Activated CD4-positive, alpha-beta memory T cell treated with anti-CD3 and anti-CD28 coated beads for 36 hours (primary cell): ENCODE measurements at regions not wholly inside any gene's neighbourhood (a gene's known extent, or its start where the extent isn't known, plus 50 kb on each side); places are given as distances from the start of the nearest gene placed in this dataset.

Experiments
- CTCF ChIA-PET: fragments of 350-600 bp; sonication (Branson Sonifier 250); formaldehyde crosslinking; loops from one replicate; lab custom pipeline; 2021; ENCODE audit warnings: antibody characterized with exemption, inconsistent platforms; lab: Charles Lee
- POLR2A ChIA-PET: fragments of 350-600 bp; sonication (Branson Sonifier 250); formaldehyde crosslinking; loops from one replicate; lab custom pipeline; 2021; ENCODE audit warnings: antibody characterized with exemption; lab: Charles Lee
- DNase-seq: peaks from one replicate; pipeline ENCODE4 v3.0.0-alpha.2; 2020
- H3K27ac Mint-ChIP-seq: one replicate; pipeline ENCODE4 v1.8.0; 2021; ENCODE audit warnings: mixed read lengths
- H3K27me3 Mint-ChIP-seq: one replicate; pipeline ENCODE4 v1.8.0; 2021; ENCODE audit warnings: mixed read lengths
- H3K36me3 Mint-ChIP-seq: one replicate; pipeline ENCODE4 v1.8.0; 2021; ENCODE audit warnings: mixed read lengths
- H3K4me1 Mint-ChIP-seq: one replicate; pipeline ENCODE4 v1.8.0; 2021; ENCODE audit warnings: low read depth, mixed read lengths
- H3K4me3 Mint-ChIP-seq: one replicate; pipeline ENCODE4 v1.8.0; 2021; ENCODE audit warnings: mild to moderate bottlenecking, mixed read lengths
- H3K9me3 Mint-ChIP-seq: one replicate; pipeline ENCODE4 v1.8.0; 2021; ENCODE audit warnings: mixed read lengths
- intact Hi-C: fragments of 100-400 bp; cut with micrococcal nuclease; formaldehyde crosslinking; loops from one replicate; pipeline ENCODE4 v1.15.1; 2023

- DNase-seq: no peak
- Mint-ChIP-seq H3K4me3 (no peak overlapping the region), H3K36me3 (no peaks in the 10 kb centered on the region), H3K27ac (no peak overlapping the region), H3K4me1 (no peaks in the 10 kb centered on the region), H3K9me3 (no peaks in the 10 kb centered on the region), H3K27me3 (peaks cover 23% of the 10 kb centered on the region)
- intact Hi-C loops: no loop called here
- POLR2A ChIA-PET: no interaction called here
- CTCF ChIA-PET: interaction anchor here (1.1 kb wide), 1 partner anchor 19 kb away, joined by 4 read pairs; no protein-coding TSS in a partner anchor
Observed at GRCh38 chr3:10764259-10765051, 51.6 kb upstream of the SLC6A11 start.

- Mint-ChIP-seq H3K9me3 (no peaks in the 10 kb centered on the region), H3K4me1 (no peaks in the 10 kb centered on the region), H3K4me3 (no peak overlapping the region), H3K36me3 (no peaks in the 10 kb centered on the region), H3K27me3 (peaks cover 23% of the 10 kb centered on the region), H3K27ac (no peak overlapping the region)
- POLR2A ChIA-PET: no interaction called here
- intact Hi-C loops: no loop called here
- DNase-seq: no peak
- CTCF ChIA-PET: interaction anchor here (0.7 to 6.0 kb wide), 2 partner anchors 9 to 94 kb away, joined by 3 to 31 read pairs; no protein-coding TSS in a partner anchor
Observed at GRCh38 chr3:10766049-10766705, 49.9 kb upstream of the SLC6A11 start.
